GDM1 (cell line): ENCODE measurements at regions not wholly inside any gene's neighbourhood (a gene's known extent, or its start where the extent isn't known, plus 50 kb on each side); places are given as distances from the start of the nearest gene placed in this dataset.

Experiments used
- DNase-seq: peaks from one replicate; lab custom pipeline; 2025; lab: John Stamatoyannopoulos, UW

GRCh38 chr14:62546862-62547474 is 498.3 kb downstream of the KCNH5 start:
- no peak for DNase-seq

DNA sequence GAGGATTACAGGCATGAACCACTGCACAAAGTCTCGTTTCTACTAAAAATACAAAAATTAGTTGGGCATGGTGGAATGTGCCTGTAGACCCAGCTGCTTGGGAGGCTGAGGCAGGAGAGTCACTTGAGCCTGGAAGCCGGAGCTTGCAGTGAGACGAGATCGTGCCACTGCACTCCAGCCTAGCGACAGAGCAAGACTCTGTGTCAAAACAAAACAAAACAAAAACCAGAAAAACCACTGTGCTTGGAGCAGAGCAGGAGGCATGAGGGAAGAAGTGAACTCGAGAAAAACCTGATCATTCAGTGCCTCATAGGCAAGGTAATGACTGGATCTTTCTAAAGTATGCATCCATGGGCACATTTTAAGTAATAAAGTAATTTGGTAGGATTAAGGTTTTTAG is 487.8 kb downstream of the KCNH5 start:
- DNase-seq, result no peak

DNA sequence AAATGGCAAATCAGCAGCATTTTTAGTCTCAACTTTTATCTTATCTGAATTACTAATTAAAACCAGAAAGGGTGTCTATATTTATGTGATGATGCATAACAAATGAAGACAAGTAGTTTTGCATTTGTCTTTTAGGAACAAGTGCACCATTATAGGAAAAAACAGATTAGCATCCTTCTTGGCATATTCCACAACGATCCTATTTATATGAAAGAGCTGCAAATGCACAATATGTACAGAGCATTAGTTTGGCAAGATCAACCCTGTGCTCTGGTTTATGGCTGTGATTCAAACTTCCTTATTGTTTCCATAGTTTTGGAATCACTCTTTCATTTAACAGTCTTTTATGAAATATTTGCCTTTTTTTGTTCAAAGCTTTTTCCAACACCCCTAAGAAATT is 486.8 kb downstream of the KCNH5 start:
- no peak for DNase-seq

DNA sequence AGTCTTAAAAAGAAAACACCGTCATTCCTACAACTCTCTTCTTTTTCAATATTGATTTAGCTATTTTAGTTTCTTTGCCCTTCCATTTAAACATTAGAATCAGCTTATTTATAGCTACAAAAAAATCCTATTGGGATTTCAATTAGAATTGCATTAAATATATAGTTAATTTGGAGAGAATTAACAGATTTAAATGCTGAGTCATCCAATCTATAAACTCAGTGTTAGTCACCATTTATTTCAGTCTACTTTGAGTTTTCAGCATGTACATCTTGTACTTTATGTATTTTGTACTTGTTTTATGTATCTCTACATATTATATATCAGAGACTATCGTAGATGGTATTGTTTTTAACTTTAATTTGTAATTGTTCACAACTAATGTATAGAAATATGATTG is 460.0 kb downstream of the KCNH5 start:
- DNase-seq, result no peak

DNA sequence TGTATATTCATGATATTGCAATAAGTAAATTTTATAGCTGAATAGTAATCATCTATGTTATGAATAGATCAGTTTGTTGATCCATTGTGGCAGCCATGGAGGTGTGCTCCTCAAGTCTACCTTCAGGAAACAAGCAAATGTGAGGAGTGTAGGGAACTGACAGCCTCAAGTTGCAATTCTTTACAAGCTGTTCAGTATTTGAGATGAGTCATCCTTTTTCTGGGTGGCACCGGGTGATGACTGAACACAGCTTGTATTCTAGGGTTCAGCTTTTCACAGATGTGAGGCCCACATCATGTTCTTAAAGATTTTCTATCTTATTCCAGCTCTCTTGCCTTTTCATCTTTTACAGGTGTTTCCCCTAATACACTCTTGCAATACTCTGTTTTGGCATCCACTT is 452.4 kb downstream of the KCNH5 start:
- no peak for DNase-seq

DNA sequence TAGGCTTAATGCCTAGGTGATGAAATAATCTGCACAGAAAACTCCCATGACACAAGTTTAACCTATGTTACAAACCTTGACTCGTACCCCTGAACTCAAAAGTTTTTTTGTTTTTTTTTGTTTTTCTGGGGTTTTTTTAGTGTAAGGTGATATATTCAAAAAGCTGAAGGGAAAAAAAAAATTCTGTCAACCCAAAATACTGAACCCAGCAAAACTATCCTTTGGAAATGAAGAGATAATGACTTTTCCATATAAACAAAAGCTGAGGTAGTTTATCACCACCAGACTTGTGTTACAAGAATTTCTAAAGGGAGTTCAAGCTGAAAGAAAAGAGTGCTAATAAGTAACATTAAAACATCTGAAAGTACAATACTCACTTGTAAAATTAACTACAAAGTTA is 448.1 kb downstream of the KCNH5 start:
- DNase-seq, result no peak

DNA sequence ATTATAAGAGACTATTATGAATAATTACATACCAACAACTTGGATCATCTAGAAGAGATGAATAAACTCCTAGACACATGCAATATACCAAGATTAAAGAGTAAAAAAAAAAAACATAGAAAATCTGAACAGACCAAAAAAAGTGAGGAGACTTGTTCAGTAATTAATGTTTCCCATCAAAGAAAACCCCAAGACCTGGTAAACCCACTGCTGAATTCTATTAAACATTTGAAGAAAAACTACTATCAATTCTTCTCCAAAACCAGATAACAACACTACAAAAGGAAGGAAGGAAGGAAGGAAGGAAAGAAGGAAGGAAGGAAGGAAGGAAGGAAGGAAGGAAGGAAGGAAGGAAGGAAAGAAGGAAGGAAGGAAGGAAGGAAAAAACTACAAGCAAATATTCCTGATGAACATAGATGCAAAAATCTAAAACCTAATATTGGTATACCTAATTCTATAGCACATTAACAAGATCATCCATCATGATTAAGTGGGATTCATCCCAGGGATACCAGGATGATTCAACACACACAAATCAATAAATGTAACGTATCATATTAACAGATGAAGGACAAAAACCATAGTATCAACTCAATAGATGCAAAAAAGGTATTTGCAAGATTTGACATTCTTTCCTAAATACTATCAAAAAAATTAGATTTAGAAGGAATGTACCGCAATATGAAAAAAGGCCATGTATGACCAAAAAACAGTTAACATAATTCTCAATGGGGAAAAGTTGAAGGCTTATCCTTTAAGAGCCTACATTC is 445.5 kb downstream of the KCNH5 start:
- DNase-seq, result no peak

DNA sequence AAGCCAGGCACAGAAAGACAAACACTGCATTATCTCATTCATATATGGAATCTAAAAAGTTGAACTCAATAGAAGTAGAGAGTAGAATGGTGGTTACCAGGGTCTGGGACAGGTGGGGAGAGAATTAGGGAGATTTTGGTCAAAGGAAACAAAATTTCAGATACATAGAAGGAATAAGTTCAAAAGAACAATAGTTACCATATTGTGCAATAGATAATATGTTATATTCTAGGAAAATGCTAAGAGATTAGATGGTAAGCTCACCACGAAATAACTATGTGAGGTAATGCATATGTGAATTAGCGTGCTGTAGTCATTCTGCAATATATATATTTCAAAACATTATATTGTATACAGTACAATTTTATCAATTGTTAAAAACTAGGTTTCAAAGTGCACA is 442.5 kb downstream of the KCNH5 start:
- no peak for DNase-seq

DNA sequence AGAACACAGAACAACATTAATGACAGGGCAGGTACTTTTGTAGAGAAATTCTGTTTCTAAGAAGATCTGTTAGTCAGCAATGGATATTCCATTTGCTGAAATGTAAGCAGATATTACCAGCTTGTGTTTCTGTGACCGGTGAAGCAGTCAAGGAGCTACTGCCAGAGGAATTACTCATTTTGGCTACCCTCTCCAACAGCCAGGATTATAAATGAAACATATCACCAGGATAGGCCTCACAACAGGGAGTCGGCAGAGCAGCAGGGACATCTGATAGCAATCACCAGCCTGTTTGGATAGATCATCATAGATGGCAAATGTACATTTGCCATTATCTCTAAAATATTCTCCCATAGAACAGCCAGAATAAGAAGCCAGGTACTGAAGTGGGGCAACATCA is 440.7 kb downstream of the KCNH5 start:
- DNase-seq, result no peak

DNA sequence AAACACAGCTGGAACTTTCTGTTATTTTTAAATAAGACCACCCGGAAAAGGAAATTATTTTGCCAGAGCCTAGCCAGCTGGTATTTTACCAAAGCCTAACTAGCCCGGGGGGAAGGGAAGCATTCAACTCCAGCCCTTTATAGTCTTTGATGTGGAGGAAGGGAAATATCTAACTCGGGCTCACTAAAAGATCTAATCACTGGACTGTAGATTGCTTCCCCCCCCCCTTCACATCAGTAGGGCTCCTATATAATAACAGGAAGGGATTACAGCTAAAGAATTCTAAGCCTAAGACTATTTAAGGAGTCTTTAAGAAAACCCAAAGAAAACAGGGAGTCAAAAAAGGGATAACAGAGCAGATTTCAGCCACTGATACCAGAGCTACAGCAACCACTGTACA is 431.1 kb downstream of the KCNH5 start:
- no peak for DNase-seq

GRCh38 chr14:62616668-62617067 is 428.6 kb downstream of the KCNH5 start:
- DNase-seq, result no peak

- DNase-seq, result no peak
These were observed 418.8 kb downstream of the KCNH5 start for GRCh38 chr14:62626416-62626815.

DNA sequence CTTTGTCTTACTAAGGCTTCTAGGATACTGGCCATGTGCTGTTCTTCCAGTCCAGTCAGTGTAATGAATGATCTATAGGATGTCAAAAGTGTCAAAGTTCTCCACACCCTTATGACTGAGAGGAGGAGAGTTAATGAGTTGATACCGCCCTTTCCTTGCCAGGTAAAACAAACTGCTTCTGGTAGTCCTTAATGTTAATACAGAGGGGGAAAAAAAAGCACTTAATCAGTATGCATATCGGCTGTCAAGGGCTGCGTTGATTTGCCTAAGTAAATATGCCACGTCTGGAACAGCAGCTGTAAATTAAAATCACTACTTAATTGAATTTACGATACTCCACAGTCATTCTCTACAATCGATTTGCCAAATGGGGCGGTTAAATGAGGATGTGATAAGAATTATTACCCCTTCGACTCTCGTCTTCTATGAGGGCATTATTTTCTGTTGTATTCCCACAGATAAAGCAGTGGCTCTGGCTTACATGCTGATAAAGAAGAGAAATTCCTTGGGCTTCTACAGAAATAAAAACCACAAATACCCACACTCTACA is 416.0 kb downstream of the KCNH5 start:
- no peak for DNase-seq

DNA sequence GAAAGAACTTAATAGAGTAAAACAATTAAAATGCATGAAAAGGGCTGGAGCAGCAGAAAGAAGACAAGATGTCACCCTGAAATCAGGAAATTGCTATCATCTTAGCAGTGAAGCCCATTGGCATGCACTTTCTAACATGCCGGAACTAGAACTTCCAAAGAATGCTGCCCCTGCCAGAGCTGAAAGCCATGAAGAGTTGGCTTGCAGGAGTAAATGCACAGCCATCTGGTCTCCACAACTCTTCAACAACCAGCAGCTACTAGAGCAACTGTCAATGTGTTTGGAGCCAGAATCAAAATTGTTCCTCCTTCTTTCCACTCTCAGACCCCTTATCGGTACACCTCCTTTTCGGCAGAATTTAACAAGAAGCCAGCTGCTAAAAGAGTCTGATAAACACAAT is 414.1 kb downstream of the KCNH5 start:
- no peak for DNase-seq

DNA sequence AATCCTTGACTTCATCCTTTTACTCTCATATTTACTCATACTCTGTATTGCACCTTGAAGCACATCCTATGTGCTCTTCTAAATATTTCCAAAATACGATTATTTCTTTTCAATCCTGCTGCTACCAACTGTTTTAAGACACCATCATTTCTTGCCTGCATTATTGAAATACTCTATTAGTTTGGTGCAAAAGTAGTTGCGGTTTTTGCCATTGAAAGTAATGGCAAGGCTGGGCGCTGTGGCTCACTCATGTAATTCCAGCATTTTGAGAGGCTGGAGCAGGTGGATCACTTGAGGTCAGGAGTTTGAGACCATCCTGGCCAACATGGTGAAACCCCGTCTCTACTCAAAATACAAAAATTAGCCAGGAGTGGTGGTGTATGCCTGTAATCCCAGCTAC is 412.5 kb downstream of the KCNH5 start:
- no peak for DNase-seq

DNA sequence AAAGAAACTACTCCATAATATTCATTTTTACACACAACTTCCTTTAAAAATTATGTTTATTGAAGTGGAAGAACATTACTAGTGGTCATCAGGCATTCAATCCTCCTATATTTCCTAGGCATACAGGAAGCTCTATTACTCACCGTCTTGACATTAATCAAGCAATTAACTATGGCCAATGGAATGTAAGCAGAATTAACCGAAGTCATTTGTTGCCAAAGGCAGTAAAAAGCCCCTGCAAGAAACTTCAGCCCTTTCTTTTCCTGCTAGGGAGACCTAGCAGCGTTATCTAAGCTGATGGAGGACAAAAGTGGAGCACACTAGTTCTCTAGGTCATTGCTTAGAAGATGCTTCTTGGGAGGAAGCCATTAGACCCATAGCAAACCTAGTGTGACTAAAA is 399.6 kb downstream of the KCNH5 start:
- DNase-seq, result no peak
